ENCODE measurements at regions not wholly inside any gene's neighbourhood (a gene's known extent, or its start where the extent isn't known, plus 50 kb on each side); places are given as distances from the start of the nearest gene placed in this dataset.

- TF ChIP-seq TAF1 (IDR thresholded peaks at IDR 0.05; ENCODE audit: low read depth) (no peak), CREB1 (IDR thresholded peaks at IDR 0.05; ENCODE audit: low read depth) (no peak), RAD21 (IDR thresholded peaks at IDR 0.05; ENCODE audit: low read depth) (no peak), REST (IDR thresholded peaks at IDR 0.05; ENCODE audit: low read depth) (no peak), NFIC (IDR thresholded peaks at IDR 0.05) (no peak), YY1 (IDR thresholded peaks at IDR 0.05; ENCODE audit: low read depth) (no peak), MAX (IDR thresholded peaks at IDR 0.05) (no peak), EP300 (IDR thresholded peaks at IDR 0.05; ENCODE audit: borderline replicate concordance) (no peak), USF1 (IDR thresholded peaks at IDR 0.05) (no peak), EGR1 (IDR thresholded peaks at IDR 0.05) (no peak), TCF12 (IDR thresholded peaks at IDR 0.05; ENCODE audit: low read depth) (no peak), TEAD4 (IDR thresholded peaks at IDR 0.05) (no peak), CEBPB (IDR thresholded peaks at IDR 0.05) (no peak)
Measured at GRCh38 chr1:217003355-217003754, 280.1 kb upstream of the ESRRG start.
